ENCODE measurements at regions not wholly inside any gene's neighbourhood (a gene's known extent, or its start where the extent isn't known, plus 50 kb on each side); places are given as distances from the start of the nearest gene placed in this dataset.
"Not testable (repeated sequence)": the region's sequence is repeated elsewhere in the genome, so short reads cannot be mapped to it uniquely, and the experiment has no call there.

- DNase-seq = no peak
Measured at GRCh38 chr10:42883993-42884983, 101.7 kb downstream of the BMS1 start.

- no peak for DNase-seq
Measured at GRCh38 chr10:42885491-42886270, 103.1 kb downstream of the BMS1 start.

GRCh38 chr10:42887734-42888503 is 105.3 kb downstream of the BMS1 start:
- no peak for DNase-seq

GRCh38 chr10:42888504-42889095 is 106.0 kb downstream of the BMS1 start:
- DNase-seq = no peak

- no peak for DNase-seq
Measured at GRCh38 chr10:42896735-42897134, 114.1 kb downstream of the BMS1 start.

GRCh38 chr10:42898037-42898960 is 115.7 kb downstream of the BMS1 start:
- no peak for DNase-seq

- no peak for DNase-seq
Measured at GRCh38 chr10:42899036-42899435, 116.4 kb downstream of the BMS1 start.

GRCh38 chr10:42900346-42900745 is 117.8 kb downstream of the BMS1 start:
- not testable (repeated sequence) for DNase-seq

GRCh38 chr10:42911359-42911758 is 128.8 kb downstream of the BMS1 start:
- no peak for DNase-seq

GRCh38 chr10:42916974-42917373 is 134.4 kb downstream of the BMS1 start:
- DNase-seq = no peak

GRCh38 chr10:42917821-42918220 is 135.2 kb downstream of the BMS1 start:
- no peak for DNase-seq

- DNase-seq = no peak
Measured at GRCh38 chr10:42921951-42922350, 139.4 kb downstream of the BMS1 start.

- no peak for DNase-seq
Measured at GRCh38 chr10:42924484-42924883, 141.9 kb downstream of the BMS1 start.

GRCh38 chr10:42926843-42927242 is 144.2 kb downstream of the BMS1 start:
- DNase-seq = no peak

- no peak for DNase-seq
Measured at GRCh38 chr10:42928064-42928463, 145.5 kb downstream of the BMS1 start.

- DNase-seq = no peak
Measured at GRCh38 chr10:42929236-42929635, 146.6 kb downstream of the BMS1 start.

- DNase-seq = no peak
Measured at GRCh38 chr10:42929993-42930392, 146.9 kb upstream of the RET start.

- no peak for DNase-seq
Measured at GRCh38 chr10:42930516-42931192, 146.2 kb upstream of the RET start.

GRCh38 chr10:42932116-42932515 is 144.8 kb upstream of the RET start:
- no peak for DNase-seq

- DNase-seq = no peak
Measured at GRCh38 chr10:42932735-42933447, 144.0 kb upstream of the RET start.

All from NCI-H748 treated with DMSO at 0.1 percent for 48 hours (cell line).